ENCODE measurements at regions not wholly inside any gene's neighbourhood (a gene's known extent, or its start where the extent isn't known, plus 50 kb on each side); places are given as distances from the start of the nearest gene placed in this dataset.

DNA sequence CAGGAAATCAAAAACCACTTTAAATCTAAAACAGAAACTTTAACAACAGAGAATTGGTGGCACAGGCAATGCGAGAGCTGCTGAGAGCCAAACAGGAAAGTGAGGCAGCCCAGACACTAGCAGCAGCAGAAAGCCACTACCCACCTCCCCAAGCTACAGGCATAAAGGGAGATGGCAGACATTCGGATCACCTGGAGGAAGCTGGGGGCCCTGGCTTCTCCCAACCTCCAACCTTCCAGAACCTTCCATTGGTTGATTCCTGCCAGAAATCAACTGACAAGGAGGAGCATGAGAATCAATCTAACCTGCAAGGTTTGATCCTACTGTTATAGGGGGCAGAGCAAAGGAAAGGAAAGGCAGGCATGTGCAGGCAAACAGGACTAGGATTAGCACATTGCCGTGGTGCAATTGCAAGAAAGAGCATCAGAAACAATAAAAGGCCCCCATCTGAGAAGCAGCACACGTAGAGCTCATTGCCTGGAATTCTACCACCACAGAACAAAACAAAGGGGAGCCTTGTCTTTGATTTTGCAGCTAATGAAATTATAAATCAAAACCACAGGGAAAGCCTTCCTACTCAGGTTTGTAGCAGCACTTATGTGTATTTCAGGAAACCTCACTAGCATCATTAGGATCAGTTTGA is 427.3 kb upstream of the RASGEF1B start:
- H4K5ac ChIP-seq (ENCODE audit: insufficient read length, low read depth, low read length): no peak overlapping the region
- no peak overlapping the region for H2BK5ac ChIP-seq (ENCODE audit: low read depth, low read length)
- no peak overlapping the region for H3K14ac ChIP-seq (ENCODE audit: insufficient read length)
- no peak overlapping the region for H3K23ac ChIP-seq (ENCODE audit: insufficient read length)
- H3K18ac ChIP-seq (ENCODE audit: extremely low read depth, low read length): no peak overlapping the region; the same call in 1 of the 2 replicates
- H3K56ac ChIP-seq (replicated peaks; ENCODE audit: insufficient read length, low read depth, low read length): no peak overlapping the region
- no peak overlapping the region for H2AK5ac ChIP-seq (ENCODE audit: low read depth, low read length)
- POLR2A ChIA-PET (ENCODE audit: partially characterized antibody): no interaction called here
- FAIRE-seq (no peak), DNase-seq (ENCODE audit: low read depth in 1 of 2, low spot score in 2 of 2) (no peak)
- no peak overlapping the region for H3K9ac ChIP-seq (replicated peaks in 1 of 4; ENCODE audit: extremely low read depth in 1 of 4, low read depth in 3 of 4, low read length in 3 of 4)
- WGBS, 2 experiments (ENCODE audit: extremely low coverage in 1 of 2, insufficient coverage in 1 of 2, insufficient read length in 1 of 2, insufficient replicate concordance in 2 of 2, low coverage in 1 of 2, low lambda C conversion rate in 2 of 2, missing lambda C conversion rate in 1 of 2): 83% methylated on average over 4 of the region's 4 CpGs; no CpG with 5 or more reads in 1 of the 2 experiments
- no peak overlapping the region for H3K4ac ChIP-seq (replicated peaks; ENCODE audit: insufficient read length, low read depth, low read length)
- no peak overlapping the region for H3K27ac ChIP-seq (ENCODE audit: low read depth, low read length)
- H3K4me1 ChIP-seq (replicated peaks in 1 of 4; ENCODE audit: control insufficient read depth in 3 of 4, insufficient read depth in 4 of 4, low read length in 3 of 4): peaks cover 0 to 2% (median 0%) of the 10 kb centered on the region in 4 experiments; a peak in 1 of 7 replicates
- H2BK15ac ChIP-seq (ENCODE audit: low read length): no peak overlapping the region
- no peaks in the 10 kb centered on the region for H3K27me3 ChIP-seq (replicated peaks in 1 of 4; ENCODE audit: control insufficient read depth in 3 of 4, extremely low read depth in 1 of 4, insufficient read depth in 3 of 4, low read length in 3 of 4)
- H2AFZ ChIP-seq (ENCODE audit: low read length): peak overlapping the region; percentile 88; the same call in 1 of the 2 replicates
- no peak overlapping the region for H3K4me2 ChIP-seq (ENCODE audit: insufficient read depth in 1 of 2, low read depth in 2 of 2, low read length in 2 of 2)
- H3K23me2 ChIP-seq (ENCODE audit: low read depth, low read length): no peaks in the 10 kb centered on the region
- no peak overlapping the region for H2BK20ac ChIP-seq (ENCODE audit: low read length)
- no peak overlapping the region; the same call in 1 of the 2 replicates for H2BK12ac ChIP-seq (ENCODE audit: low read depth, low read length)
- no peak overlapping the region for H2BK120ac ChIP-seq (replicated peaks; ENCODE audit: low read depth, low read length)
- H3K79me2 ChIP-seq (ENCODE audit: control insufficient read depth in 1 of 2, insufficient read depth in 2 of 2, low read length in 2 of 2): no peaks in the 10 kb centered on the region
- H3K79me1 ChIP-seq (ENCODE audit: low read depth, low read length): no peaks in the 10 kb centered on the region
- no peak overlapping the region for H4K91ac ChIP-seq (replicated peaks; ENCODE audit: insufficient read length, low read length)
- no peak overlapping the region for H3K4me3 ChIP-seq (ENCODE audit: extremely low read depth in 1 of 4, insufficient read depth in 2 of 4, low read depth in 3 of 4, low read length in 4 of 4)
- H4K8ac ChIP-seq (ENCODE audit: extremely low read depth, insufficient read depth, low read length): no peak overlapping the region
- no peaks in the 10 kb centered on the region for H4K20me1 ChIP-seq (replicated peaks in 1 of 2; ENCODE audit: control insufficient read depth in 1 of 2, insufficient read depth in 2 of 2, low read length in 2 of 2)
- no peaks in the 10 kb centered on the region for H3K36me3 ChIP-seq (ENCODE audit: control insufficient read depth in 2 of 4, insufficient read depth in 4 of 4, low read length in 3 of 4)
- no peaks in the 10 kb centered on the region for H3K9me3 ChIP-seq (ENCODE audit: insufficient read depth in 2 of 2, low read depth in 1 of 2, low read length in 1 of 2)
- CTCF ChIA-PET (ENCODE audit: partially characterized antibody): interaction anchor here (1.3 to 5.4 kb wide), 3 partner anchors 15 to 54 kb away, joined by 4 to 32 read pairs (median 4); no protein-coding TSS in a partner anchor
- TF ChIP-seq TEAD4 (IDR thresholded peaks at IDR 0.05; ENCODE audit: low read depth, low read length): no peak
- TF ChIP-seq SIX5 (IDR thresholded peaks at IDR 0.05; ENCODE audit: low read depth, low read length): no peak
- TF ChIP-seq TAF7 (optimal IDR thresholded peaks at IDR 0.05; ENCODE audit: borderline replicate concordance, low read depth, low read length): no peak
- TF ChIP-seq, protein P1, sequence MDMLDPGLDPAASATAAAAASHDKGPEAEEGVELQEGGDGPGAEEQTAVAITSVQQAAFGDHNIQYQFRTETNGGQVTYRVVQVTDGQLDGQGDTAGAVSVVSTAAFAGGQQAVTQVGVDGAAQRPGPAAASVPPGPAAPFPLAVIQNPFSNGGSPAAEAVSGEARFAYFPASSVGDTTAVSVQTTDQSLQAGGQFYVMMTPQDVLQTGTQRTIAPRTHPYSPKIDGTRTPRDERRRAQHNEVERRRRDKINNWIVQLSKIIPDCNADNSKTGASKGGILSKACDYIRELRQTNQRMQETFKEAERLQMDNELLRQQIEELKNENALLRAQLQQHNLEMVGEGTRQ (IDR thresholded peaks at IDR 0.05; ENCODE audit: low read length): no peak
- TF ChIP-seq CTBP2 (IDR thresholded peaks at IDR 0.05; ENCODE audit: borderline replicate concordance, insufficient read depth, insufficient read length, low read length): no peak
- no peak for TF ChIP-seq CBX8 (IDR thresholded peaks at IDR 0.05; ENCODE audit: borderline replicate concordance, low read depth, low read length)
- TF ChIP-seq SIRT6 (IDR thresholded peaks at IDR 0.05; ENCODE audit: low read length): no peak
- no peak for TF ChIP-seq SP1 (IDR thresholded peaks at IDR 0.05; ENCODE audit: low read depth, low read length)
- no peak for TF ChIP-seq CBX5 (IDR thresholded peaks at IDR 0.05; ENCODE audit: low read depth, low read length)
- TF ChIP-seq PHF8 (conservative IDR thresholded peaks at IDR 0.05; ENCODE audit: low read depth, low read length): no peak
- TF ChIP-seq FOSL1 (IDR thresholded peaks at IDR 0.05; ENCODE audit: insufficient read depth, low read depth, low read length): no peak
- TF ChIP-seq BCL11A (IDR thresholded peaks at IDR 0.05; ENCODE audit: low read depth in 2 of 2, low read length in 2 of 2): no peak
- no peak for TF ChIP-seq RBBP5 (IDR thresholded peaks at IDR 0.05; ENCODE audit: borderline replicate concordance, low read depth, low read length)

Data from H1 (cell line).